Body of pancreas (tissue), 4 donors: ENCODE measurements at regions not wholly inside any gene's neighbourhood (a gene's known extent, or its start where the extent isn't known, plus 50 kb on each side); places are given as distances from the start of the nearest gene placed in this dataset.

Experiments used
- ATAC-seq: fragments of 150-250 bp; one replicate; pipeline ENCODE4 v1.9.1; 2016
- DNase-seq, 4 donors: peaks; one replicate each; pipeline ENCODE4 v3.0.0-alpha.2; 2019
- H3K27ac ChIP-seq, 4 donors: fragments of 200-600 bp; sonication (generic); 1 replicate in 3 of 4; 2 replicates in 1 of 4; pipeline versions ENCODE4 v1.5.1 to v1.6.1; 2016 to 2019; ENCODE audit warnings: mild to moderate bottlenecking in 1 of 4, mixed read lengths in 1 of 4, moderate library complexity in 1 of 4
- H3K27me3 ChIP-seq, 2 donors: fragments of 200-600 bp; sonication (generic); one replicate each; pipeline ENCODE4 v1.6.0; 2016; ENCODE audit warnings: mild to moderate bottlenecking in 1 of 2
- H3K36me3 ChIP-seq, 2 donors: fragments of 200-600 bp; sonication (generic); replicated peaks in 1 of 2; 2 replicates each; pipeline ENCODE4 v1.5.1; 2016; ENCODE audit warnings: low read depth in 2 of 2; ENCODE audit not compliant: insufficient read depth in 1 of 2
- H3K4me1 ChIP-seq: fragments of 200-600 bp; sonication (generic); one replicate; pipeline ENCODE4 v1.6.0; 2016
- H3K4me3 ChIP-seq, 2 donors: fragments of 200-600 bp; sonication (generic); 1 replicate in 1 of 2; 2 replicates in 1 of 2; pipeline ENCODE4 v1.5.1; 2016 to 2019
- H3K9me3 ChIP-seq, 3 donors: fragments of 200-600 bp; sonication (generic); 1 replicate in 2 of 3; 2 replicates in 1 of 3; pipeline ENCODE4 v1.5.1; 2016
- CTCF ChIP-seq, 7 experiments: fragments of 450-650 bp in 4 of 7; fragments of 200-600 bp in 3 of 7; sonication (generic) in 3 of 7; IDR thresholded peaks; one replicate each; pipeline ENCODE4 v1.5.1; 2016 to 2019; ENCODE audit warnings: antibody characterized with exemption in 7 of 7
- POLR2A ChIP-seq, 3 donors: fragments of 450-650 bp; IDR thresholded peaks; one replicate each; pipeline ENCODE4 v1.6.1; 2016; ENCODE audit warnings: antibody characterized with exemption in 3 of 3, mild to moderate bottlenecking in 2 of 3
- WGBS, 2 donors: methylation state at CpG; one replicate each; pipeline ENCODE4 v1.1.5; 2017; 5-methylcytosine and 5-hydroxymethylcytosine counted together
- intact Hi-C: fragments of 100-400 bp; cut with DNase I; formaldehyde crosslinking; loops from one replicate; pipeline ENCODE4 v1.15.1; 2023

- no peak for TF ChIP-seq CTCF (IDR thresholded peaks at IDR 0.05)
- no peak for TF ChIP-seq POLR2A (IDR thresholded peaks at IDR 0.05)
- WGBS, 2 donors: 57 to 73% methylated on average over 3 of the region's 3 CpGs
- Histone ChIP-seq H3K27me3 (no peaks in the 10 kb centered on the region), H3K4me1 (no peaks in the 10 kb centered on the region), H3K36me3 (no peaks in the 10 kb centered on the region), H3K27ac (no peak overlapping the region), H3K4me3 (no peak overlapping the region), H3K9me3 (no peaks in the 10 kb centered on the region)
- intact Hi-C loops: no loop called here
- no peak for DNase-seq
- ATAC-seq: no peak
Observed at GRCh38 chr11:104404231-104405175, 240.6 kb upstream of the PDGFD start.

- no peak for ATAC-seq
- intact Hi-C loops: no loop called here
- no peaks in the 10 kb centered on the region for H3K27me3 ChIP-seq
- H3K4me1 ChIP-seq: no peaks in the 10 kb centered on the region
- no peak overlapping the region for H3K27ac ChIP-seq
- DNase-seq: no peak
- H3K36me3 ChIP-seq: no peaks in the 10 kb centered on the region
- H3K4me3 ChIP-seq: no peak overlapping the region
- H3K9me3 ChIP-seq: no peaks in the 10 kb centered on the region
- WGBS, 2 donors: 77 to 79% methylated on average over 1 of the region's 1 CpG
- TF ChIP-seq POLR2A (IDR thresholded peaks at IDR 0.05) (no peak), CTCF (IDR thresholded peaks at IDR 0.05) (no peak)
Observed at GRCh38 chr11:104402812-104403521, 239.0 kb upstream of the PDGFD start.

GRCh38 chr11:104394508-104394907 lies 230.6 kb upstream of the PDGFD start:
- no peaks in the 10 kb centered on the region for H3K9me3 ChIP-seq
- H3K4me1 ChIP-seq: no peaks in the 10 kb centered on the region
- TF ChIP-seq CTCF (IDR thresholded peaks at IDR 0.05) (no peak), POLR2A (IDR thresholded peaks at IDR 0.05) (no peak)
- H3K4me3 ChIP-seq: no peak overlapping the region
- ATAC-seq: no peak
- intact Hi-C loops: no loop called here
- no peaks in the 10 kb centered on the region for H3K27me3 ChIP-seq
- WGBS, 2 donors: 12 to 19% methylated on average over 1 of the region's 1 CpG
- no peak for DNase-seq
- H3K27ac ChIP-seq: no peak overlapping the region
- no peaks in the 10 kb centered on the region for H3K36me3 ChIP-seq

GRCh38 chr11:104390651-104391050 lies 226.7 kb upstream of the PDGFD start:
- Histone ChIP-seq H3K4me3 (no peak overlapping the region), H3K9me3 (no peaks in the 10 kb centered on the region), H3K36me3 (no peaks in the 10 kb centered on the region), H3K27ac (no peak overlapping the region), H3K4me1 (no peaks in the 10 kb centered on the region), H3K27me3 (no peaks in the 10 kb centered on the region)
- DNase-seq (no peak), ATAC-seq (no peak)
- no peak for TF ChIP-seq CTCF (IDR thresholded peaks at IDR 0.05)
- TF ChIP-seq POLR2A (IDR thresholded peaks at IDR 0.05): no peak
- 74 to 76% methylated on average over 4 of the region's 4 CpGs for WGBS, 2 donors
- intact Hi-C loops: no loop called here
